Right lobe of liver (tissue), 4 donors: ENCODE measurements at regions not wholly inside any gene's neighbourhood (a gene's known extent, or its start where the extent isn't known, plus 50 kb on each side); places are given as distances from the start of the nearest gene placed in this dataset.

Source experiments
- CTCF ChIP-seq, 4 donors: fragments of 200-600 bp in 3 of 4; fragments of 450-650 bp in 1 of 4; IDR thresholded peaks; one replicate each; pipeline versions ENCODE4 v1.5.1 to v1.8.0; 2016 to 2022; ENCODE audit warnings: antibody characterized with exemption in 4 of 4, mild to moderate bottlenecking in 2 of 4
- POLR2A ChIP-seq: fragments of 450-650 bp; IDR thresholded peaks from one replicate; pipeline ENCODE4 v1.6.1; 2017; ENCODE audit warnings: antibody characterized with exemption, mild to moderate bottlenecking
- donor health status: DM: no; HTN: no; CAD: no.
- donor health status: DM: no; HTN: no; CAD: no.
- donor health status: DM: no; HTN: yes; CAD: no.

- no peak for TF ChIP-seq CTCF (IDR thresholded peaks at IDR 0.05)
- TF ChIP-seq POLR2A = no peak
Measured at GRCh38 chr14:98782062-98782461, 489.9 kb downstream of the BCL11B start.
